Islet precursor cell (in vitro differentiated cells): ENCODE measurements at regions not wholly inside any gene's neighbourhood (a gene's known extent, or its start where the extent isn't known, plus 50 kb on each side); places are given as distances from the start of the nearest gene placed in this dataset.

ENCODE experiments used
- DNase-seq: peaks from one replicate; pipeline ENCODE4 v3.0.0-alpha.2; 2018

DNA sequence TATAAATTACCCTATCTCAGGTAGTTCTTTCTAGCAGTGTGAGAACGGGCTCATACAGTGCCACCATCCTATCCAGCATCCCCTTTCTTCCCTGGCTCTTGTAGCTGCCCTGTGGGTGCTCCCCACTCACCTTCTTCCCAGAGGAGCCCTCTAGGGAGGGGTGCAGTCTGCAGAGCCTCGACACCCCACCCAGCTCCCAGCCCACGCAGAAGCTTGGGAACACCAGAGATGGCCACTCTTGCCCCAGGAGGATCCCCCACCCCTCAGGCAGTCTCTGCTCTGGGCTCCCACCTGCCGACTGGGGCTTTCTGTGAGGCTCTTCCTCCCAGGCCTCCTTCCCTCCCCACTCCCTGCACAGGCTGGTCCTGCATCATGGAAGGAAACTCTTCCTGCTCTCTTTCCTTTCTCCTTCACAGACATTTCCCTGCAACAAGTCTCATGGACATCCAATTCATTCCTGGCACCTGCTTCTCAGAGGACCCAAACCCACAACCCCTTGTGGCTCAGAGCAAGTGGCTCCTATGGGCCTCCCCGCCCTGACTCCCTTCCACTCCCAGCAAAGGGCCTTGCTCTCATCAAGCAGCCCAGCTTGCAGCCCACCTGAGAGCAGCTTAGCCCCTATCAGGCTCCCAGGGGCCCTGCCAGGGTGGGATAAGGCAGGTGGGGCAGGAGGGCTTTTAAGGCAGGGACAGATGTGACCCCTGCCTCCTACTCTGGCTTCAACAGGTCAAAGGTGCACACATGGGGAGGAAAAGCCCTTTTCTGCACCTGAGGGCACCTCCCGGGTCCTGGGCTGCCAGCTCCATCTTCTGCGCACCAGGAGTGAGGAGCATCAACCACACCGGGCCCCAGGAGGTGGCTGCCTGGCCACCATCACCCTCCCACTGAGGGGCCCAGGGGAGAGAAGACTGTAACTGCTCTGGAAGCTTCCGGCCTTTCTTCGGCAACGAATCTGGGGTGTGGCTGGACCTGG, 263.8 kb upstream of the TNRC6C start:
- DNase-seq, result peak; percentile 49

DNA sequence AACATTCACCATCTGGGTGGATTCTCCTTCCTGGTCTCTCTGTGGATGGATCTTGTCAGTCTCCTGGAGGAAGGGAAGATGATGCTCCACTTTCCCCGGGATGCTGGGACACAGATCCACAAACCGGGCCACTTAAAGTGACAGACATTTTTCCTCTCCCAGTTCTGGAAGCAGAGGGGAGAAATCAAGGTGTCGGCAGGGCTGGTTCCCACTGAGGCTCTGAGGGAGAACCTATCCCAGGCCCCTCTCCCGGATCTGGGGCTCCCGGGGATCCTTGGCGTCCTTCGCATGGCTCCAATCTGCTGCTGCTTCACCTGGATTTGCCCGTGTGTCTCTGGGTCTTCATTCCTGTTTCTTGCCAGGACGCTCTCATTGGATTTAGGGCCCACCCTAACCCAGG, 263.1 kb upstream of the TNRC6C start:
- DNase-seq, result no peak

DNA sequence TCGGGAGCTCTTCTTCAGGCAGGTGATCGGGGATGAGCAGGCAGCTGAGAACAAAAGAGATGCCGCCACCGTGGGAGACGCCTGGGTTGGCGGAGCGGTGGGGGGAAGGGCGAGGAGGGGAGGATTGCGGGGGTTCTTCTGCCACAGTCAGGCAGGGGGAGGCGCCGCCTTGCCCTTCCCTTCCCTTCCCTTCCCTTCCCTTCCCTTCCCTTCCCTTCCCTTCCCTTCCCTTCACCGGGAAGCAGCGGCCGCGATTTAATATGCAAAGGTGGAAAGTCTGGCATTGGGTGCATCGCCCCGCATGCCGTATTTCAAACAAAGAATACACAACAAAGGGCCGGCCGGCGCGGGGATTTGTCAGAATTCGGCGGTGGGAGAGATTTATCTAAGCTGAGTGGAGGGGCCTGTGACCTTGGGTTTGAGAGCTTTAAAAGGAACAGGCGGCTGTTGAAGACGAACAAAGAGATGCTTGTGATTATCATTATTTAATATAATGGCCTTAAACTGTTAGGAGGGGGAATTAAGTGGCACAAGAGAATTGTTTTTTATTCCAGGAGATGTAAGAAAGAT, 262.3 kb upstream of the TNRC6C start:
- peak; percentile 66 for DNase-seq

DNA sequence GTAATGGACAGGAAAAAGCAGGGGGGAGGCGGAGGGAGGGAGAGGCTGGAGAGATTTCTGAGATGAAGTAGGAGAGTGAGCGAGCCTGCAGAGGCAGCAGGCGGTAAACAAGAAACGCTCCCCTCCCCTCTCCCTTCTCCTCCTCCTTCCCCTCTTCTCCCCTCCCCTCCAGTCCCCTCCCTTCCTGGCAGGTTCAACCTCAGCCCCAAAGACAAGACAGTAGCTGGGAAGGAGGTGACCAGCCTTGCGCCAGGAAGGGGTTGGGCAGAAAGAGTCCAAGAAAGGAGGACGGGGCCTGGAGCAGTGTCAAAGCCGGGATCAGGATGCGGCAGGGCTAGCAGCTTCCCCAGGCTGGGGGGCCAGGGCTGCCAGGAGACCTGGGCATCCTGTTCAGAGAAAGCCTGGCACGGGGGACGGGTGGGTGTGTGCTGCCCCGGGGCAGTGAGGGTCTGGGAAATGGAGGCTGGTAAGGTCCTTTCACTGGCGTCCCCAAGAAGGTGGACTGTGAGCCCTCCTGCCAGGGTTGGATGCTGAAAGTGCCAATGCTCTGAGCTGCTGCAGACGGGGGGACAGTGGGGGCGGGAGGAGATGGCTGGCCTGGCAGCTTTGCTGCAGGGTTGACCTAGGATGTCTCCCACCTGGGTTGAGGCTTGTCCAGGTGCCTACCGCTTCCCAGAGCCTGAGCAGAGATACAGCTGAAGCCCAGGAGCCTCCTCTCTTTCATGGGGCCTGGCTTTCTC, 261.6 kb upstream of the TNRC6C start:
- peak; percentile 58 for DNase-seq

DNA sequence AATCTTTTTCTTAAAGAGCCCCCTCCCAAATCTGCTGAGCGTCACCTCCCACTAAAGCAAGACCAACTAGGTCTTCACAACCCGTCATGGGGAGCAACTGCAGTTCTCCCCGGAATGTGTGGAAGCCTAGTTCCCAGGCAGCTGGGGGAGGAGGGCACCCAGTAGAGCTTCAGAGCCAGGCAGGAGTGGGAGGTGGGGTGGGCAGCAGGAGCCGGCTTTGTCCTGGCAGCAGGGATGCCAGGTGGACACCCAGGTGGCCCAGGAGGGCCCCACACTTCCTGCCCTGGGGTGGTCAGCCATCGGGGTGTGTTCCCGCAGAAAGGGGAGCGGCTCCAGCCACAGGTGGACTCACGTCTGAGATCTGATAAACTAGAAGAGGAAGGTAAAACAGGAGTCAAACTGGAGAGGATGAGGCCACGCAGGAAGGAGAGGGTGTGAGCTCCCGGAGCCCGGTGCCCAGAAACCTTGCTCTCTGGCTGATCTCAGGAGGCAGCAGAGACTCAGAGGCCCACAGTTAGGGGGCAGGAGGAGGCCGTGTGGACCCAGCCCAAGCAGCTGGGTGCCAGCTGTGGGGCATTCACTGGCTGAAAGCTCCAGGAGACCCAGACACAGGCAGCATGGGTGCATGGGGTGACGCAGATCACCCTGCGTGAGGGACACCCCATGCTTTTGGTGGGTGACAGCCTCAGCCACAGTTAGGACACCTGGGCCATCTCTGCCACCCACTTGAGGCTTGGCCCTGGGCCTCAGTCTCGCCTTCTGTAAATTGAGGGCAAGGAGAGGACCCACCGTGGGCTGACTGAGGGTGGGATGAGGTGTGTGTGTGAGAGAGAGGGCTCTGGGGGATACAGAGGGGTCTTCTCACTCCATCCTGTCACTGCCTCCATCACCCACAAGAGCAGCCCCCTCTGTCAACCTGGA, 260.8 kb upstream of the TNRC6C start:
- DNase-seq, result peak; percentile 50

DNA sequence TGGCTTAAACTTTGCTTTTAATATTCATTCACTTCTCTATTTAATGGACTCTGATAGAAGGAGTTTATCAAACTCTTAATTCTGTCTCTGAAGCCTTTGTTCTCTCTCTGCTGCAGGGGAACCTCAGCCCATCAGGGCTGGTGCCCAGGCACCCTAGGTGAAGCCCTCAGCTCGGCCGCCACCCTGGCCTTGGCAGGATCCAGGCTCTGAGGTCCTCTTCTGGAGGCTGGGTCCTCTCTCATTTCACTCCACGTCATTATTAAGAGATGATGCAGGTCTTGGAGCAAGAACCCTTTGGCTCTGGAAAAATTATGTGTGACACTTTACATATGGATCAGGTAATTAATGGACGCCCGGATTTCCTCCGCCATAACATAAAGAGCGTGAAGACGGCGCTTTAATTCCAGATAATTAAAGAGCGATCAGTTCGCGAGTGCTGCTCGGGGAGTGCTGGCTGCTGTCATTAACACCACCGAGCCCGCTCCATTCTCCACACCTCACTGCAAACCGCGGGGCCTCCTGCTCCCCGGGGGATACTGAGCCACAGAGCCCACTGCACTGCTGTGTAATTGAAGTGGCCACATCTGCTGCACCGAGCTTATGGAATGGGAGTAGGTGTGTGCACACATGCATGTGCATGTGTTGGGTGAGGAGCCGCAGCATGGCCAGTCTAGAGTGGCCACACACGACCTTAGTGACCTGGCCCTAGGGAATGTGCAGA, 259.4 kb upstream of the TNRC6C start:
- DNase-seq, result peak; percentile 29

DNA sequence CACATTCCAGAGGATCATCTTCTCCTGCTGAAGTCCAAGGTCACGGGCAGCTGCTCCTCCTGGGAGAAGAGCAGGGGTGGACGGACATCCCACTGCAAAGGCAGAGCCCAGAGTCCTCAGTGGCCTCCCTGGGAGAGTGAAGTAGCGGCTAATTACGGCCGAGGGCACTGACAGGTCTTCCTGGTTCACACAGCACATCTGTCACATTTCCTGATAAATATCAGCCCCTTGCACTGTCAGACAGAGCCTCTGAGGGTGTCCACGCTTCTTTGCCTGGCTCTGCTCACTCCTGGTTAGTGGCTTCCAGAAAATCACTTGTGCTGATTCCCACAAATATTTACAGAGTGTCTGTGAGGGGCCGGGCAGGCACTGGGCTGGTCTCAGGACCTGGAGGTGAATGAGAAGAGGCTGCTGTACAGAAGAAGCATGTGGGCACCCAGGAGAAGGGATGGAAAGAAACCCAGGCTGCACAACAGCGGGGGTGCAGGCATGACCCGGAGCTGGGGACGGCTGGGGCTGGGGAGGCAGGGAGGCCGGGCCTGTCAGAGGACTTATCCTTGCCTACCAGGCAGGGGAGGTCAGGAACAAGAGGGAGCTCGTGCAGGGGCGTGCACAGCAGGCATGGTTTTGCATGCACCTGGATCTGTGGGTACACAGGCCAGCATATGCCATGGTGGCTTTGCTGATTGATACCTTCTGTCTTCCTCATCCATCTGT, 258.2 kb upstream of the TNRC6C start:
- DNase-seq, result peak; percentile 53

DNA sequence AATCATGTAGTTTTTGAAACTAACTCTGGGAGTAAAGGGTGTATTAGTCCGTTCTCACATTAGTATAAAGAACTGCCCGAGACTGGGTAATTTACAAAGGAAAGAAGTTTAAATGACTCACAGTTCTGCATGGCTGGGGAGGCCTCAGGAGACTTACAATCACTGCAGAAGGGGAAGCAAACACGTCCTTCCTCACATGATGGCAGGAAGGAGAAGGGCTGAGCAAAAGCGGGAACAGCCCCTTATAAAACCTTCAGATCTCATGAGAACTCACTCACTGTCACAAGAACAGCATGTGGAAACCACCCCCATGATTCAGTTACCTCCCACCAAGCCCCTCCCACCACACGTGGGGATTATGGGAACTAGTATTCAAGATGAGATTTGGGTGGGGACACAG, 256.5 kb upstream of the TNRC6C start:
- peak; percentile 29 for DNase-seq

DNA sequence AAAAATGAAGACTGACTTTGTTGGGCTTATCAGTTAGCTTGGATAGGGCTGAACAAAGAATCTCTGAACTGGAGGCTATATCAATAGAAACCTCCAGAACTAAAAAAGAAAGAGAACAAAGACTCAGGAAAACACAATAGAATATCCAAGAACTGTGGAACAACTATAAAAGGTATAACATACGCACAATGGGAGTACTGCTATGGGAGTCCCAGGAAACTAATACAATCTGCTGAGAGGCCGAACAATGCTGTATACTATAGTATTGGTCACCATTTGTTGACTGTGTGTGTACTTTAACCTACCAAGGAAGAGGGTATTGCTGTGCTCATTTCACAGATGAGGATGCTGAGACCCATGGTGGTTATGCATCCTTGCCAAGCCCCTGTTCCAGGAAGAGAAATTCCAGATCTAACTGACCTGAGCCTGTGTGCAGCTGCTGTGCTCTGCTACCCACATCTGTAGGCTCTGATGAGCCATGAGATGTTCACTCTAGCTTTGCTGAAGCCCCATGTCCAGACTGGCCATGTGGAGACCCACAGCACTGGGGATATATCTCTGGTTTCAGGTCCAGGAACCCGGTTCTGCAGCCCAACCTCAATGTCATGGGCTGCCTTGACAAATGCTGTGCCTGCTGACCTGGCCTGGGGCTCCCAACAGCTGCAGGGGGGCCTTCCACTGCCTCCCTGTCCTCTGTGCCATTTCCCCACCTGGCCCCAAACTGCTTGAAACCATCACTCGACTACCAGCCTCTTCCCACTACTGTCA, 254.3 kb upstream of the TNRC6C start:
- DNase-seq, result peak; percentile 28

DNA sequence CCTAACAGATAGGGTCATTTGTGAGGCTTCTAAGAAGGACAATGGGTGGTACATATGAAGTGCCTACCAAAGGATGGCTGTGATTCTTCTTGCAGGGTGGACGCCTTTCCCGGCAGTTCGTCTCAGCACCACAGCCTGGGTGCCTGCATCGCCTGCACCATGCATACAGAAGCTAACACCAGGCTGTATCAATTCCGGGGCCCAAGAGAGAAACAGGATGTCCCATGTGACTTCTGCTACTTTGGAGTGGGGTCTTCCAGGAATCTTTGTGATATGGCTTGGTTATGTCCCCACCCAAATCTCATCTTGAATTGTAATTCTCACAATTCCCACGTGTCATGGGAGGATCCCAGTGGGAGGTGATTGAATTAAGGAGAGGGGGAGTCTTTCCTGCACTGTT, 251.6 kb upstream of the TNRC6C start:
- peak; percentile 33 for DNase-seq

DNA sequence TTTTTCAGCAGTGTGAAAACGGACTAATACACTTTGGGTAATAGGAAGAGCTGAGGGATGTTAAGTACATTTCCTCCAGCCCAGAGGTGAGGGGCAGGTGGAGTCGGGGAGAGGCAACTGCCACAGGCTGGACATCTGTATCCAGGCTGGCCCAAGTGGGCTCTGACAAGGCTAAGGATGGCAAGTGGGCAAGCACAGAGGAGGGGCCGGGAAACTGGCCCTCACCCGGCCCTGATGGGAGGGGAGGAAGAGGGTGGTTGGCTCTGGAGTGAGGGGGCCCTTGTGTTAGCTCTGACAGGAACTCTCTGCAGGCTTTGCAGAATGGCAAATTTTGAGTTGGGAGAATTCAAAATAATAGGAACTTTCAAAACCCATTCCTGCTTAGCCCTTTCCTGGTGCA, 251.0 kb upstream of the TNRC6C start:
- peak; percentile 30 for DNase-seq

DNA sequence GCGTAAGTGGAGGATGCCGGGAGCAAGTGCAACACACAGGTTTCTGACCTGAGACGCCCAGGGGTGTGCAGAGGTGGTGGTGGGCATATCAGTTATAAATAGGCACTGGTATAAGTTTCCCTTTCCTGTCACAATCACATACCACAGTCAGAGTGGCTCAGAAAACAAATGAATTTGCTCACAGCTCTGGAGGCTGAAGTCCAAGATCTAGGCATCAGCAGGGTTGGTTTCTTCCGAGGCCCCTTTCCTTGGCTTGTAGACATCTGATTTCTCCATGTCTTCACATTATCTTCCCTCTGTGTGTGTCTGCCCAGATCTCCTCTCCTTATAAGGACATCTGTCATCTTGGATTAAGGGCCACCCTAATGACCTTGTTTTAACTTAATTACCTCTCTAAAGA, 250.5 kb upstream of the TNRC6C start:
- peak; percentile 29 for DNase-seq

DNA sequence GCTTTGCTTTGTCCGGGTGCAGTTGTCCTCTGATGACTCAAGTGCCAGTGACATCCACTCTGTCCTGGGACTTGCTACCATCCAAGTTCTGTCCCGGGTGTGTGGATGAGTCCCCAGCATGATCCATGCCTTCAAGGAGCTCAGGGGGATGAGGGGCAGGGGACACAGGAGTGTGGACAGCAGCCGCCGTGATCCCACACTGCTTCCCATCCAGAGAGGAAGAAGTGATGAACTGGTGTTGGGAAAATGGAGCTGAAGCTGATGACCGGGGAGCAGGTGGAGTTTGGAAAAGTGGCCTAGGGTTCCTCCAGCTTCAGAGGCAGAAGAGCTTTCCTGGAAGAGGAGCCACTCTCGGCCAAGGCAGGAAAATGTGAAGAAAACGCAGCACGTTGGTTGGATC, 249.6 kb upstream of the TNRC6C start:
- DNase-seq, result peak; percentile 46

DNA sequence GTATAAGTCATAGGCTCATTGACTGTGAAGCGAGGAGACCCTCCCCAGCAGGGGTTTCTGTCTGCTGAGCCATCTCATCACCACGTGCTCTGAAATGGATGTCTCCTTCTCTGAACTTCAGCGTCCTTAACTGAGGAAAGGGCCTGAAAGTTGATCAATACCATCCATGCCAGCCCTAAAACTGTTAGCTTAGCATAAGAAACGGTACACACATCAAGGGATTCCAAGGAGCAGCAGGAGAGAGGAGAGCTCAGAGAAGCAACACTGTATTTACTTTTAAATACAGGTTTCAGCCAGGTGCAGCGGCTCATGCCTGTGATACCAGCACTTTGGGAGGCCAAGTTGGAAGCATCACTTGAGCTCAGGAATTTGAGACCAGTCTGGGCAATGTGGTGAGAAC, 248.9 kb upstream of the TNRC6C start:
- peak; percentile 28 for DNase-seq

DNA sequence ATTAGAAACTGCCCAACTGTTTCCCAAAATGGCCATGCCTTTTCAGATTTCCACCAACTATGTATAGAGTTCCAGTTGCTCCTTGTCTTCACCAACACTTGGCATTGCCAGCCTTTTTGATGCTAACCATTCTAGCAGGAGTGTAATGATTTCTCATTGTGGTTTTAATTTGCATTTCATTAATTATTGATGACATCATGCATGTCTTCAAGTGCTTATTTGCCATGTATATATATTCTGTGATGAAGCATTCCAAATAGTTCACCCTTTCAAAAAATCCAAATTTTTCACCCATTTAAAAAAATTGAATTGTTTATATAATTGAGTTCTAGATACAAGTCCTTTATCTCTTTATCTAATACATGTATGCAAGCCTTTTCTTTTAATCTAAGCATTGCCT, 245.9 kb upstream of the TNRC6C start:
- no peak for DNase-seq

DNA sequence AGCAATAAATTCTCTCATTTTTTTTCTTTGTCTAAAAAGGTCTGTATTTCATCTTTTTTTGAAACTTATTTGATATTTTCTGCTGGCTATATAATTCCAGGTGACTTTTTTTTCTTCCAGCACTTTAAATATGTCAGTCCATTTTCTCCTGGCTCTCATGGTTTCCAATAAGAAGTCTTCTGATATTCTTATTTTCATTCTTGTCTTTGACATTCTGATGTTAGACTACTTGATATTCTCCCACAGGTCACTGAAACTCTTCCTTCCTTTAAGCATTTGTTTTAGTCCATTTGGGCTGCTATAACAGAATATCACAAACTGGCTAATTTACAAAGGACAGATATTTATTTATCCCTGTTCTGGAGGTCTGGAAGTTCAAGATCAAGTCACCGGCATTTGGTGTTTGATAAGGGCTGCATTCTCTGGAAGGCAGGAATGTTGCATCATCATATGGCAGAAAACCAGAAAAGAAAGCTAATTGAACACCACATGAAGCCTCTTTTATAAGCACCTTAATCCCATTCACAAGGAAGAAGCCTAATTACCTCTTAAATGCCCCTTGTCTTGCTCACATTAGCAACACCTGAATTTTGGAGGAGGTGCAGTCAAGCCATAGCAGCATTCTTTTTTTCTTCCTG, 242.1 kb upstream of the TNRC6C start:
- DNase-seq, result no peak

DNA sequence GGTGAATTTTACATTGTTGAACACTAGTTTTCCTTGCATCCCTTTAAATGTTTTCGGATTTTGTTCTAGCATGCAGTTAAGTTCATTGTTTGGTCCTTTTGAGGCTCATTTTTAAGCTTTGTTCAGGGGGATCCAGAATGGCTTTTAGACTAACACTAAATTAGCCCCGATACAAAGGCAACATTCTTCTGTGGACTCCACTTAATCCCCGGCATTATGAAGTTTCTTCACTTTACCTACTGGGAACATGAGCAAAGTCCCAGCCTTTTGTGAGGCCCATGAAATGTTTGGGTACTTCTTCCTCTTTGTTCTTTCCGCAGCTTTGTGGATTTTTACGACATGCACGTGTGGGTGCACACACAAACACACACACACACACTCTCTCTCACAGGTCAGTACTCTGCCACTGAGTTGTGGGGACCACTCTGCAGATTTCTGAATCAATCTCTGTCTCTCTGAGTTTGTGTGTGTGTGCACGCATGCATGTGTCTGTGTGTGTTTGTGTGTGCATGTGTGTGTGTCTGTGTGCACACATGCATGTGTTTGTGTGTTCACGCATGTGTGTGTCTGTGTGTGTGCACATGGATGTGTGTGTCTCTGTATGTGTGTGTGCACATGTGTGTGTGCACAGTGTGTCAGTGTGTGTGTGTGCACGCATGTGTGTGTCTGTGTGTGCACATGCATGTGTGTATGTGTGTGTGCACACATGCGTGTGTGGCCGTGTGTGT, 240.4 kb upstream of the TNRC6C start:
- DNase-seq, result peak; percentile 29

DNA sequence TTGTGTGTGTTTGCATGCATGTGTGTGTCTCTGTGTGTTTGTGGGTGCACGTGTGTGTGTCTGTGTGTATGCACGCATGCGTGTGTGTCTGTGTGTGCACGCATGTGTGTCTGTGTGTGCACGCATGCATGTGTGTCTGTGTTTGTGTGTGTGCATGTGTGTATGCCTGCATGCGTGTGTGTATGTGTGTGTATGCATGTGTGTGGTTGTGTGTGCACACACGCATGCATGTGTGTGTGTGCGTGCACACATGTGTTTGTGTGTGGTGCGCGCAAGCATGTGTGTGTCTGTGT, 239.9 kb upstream of the TNRC6C start:
- DNase-seq, result peak; percentile 8

DNA sequence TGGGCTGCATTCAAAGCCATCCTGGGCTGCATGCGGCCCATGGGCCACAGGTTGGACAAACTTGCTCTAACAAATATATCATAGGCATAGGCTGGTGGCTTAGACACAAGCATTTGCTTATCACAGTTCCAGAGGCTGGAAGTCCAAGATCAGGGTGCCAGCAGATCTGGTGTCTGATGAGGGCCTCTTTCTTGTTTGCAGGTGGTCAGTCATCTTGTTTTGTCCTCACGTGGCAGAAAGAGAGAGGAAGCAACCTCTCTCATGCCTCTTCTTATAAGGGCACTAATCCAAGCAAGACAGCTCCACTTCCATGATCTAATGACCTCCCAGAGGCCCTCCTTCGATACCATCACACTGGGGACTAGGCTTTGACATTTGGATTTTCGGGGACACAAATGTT, 238.7 kb upstream of the TNRC6C start:
- peak; percentile 29 for DNase-seq
